ENCODE measurements at regions not wholly inside any gene's neighbourhood (a gene's known extent, or its start where the extent isn't known, plus 50 kb on each side); places are given as distances from the start of the nearest gene placed in this dataset.
"Not testable (repeated sequence)": the region's sequence is repeated elsewhere in the genome, so short reads cannot be mapped to it uniquely, and the experiment has no call there.

DNA sequence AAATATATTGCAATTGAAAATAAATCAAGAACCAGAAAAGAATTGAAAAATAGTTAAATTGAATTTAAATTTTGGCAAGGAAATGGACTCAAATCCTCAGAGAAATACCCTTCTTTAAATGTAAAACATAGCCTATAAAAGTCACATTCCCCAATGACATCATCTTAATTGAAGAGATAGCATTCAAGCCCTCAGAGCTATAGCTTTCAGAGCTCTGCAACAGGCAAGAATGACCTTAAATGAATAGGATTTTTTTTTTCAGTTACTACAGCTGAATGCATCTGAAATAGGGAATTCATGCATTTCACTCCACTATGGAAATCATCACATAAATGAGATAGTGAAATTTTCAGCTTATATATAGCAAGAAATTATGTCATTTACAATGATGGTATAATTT lies 1049.0 kb downstream of the OLFM4 start:
- FAIRE-seq (no peak), DNase-seq (no peak)
- H3K36me3 ChIP-seq (ENCODE audit: control insufficient read depth in 3 of 3, insufficient read depth in 2 of 3, low read depth in 1 of 3, low read length in 3 of 3): no peaks in the 10 kb centered on the region
- H3K27ac ChIP-seq (ENCODE audit: low read depth in 1 of 3, low read length in 2 of 3): no peak overlapping the region
- peaks cover 0 to 11% of the 10 kb centered on the region in 2 donors for H3K9me3 ChIP-seq (ENCODE audit: control insufficient read depth in 2 of 2, insufficient read depth in 1 of 2, low read depth in 1 of 2, low read length in 1 of 2)
- no peaks in the 10 kb centered on the region for H3K27me3 ChIP-seq (ENCODE audit: control insufficient read depth in 3 of 3, insufficient read depth in 3 of 3, low read length in 3 of 3)
- H3K4me1 ChIP-seq (ENCODE audit: control insufficient read depth in 3 of 3, insufficient read depth in 2 of 3, low read depth in 1 of 3, low read length in 2 of 3): no peaks in the 10 kb centered on the region
- H3K4me3 ChIP-seq (ENCODE audit: low read depth in 1 of 3, low read length in 3 of 3): no peak overlapping the region

DNA sequence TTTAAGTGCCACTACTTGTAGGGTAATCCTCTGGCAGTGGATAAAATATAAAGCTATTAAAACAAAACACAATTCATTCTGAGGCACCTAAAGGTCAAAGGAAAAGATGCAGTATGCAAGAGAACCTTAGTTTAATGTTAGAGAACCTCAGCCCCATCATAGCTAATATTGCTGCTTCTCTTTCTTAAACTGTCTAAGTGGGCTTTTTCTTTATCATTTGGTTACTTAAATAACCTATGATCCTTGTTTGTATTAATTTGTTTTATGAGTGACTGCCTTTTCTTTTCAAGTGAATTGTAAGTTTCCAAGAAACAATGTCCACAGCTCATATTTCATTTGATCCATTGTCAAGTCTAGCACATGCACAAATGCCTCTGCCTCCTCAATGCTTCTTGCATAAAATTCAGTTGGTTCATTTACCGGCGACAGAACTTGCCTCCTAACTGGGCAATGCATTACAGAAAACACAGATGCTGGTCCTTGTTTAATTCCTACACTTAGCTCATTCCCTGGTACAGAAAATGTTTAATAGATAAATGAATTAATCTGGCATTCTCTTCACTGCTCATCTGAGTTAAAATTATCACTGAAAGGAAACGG lies 1049.8 kb downstream of the OLFM4 start:
- Histone ChIP-seq H3K27me3 (ENCODE audit: control insufficient read depth in 3 of 3, insufficient read depth in 3 of 3, low read length in 3 of 3) (no peaks in the 10 kb centered on the region), H3K36me3 (ENCODE audit: control insufficient read depth in 3 of 3, insufficient read depth in 2 of 3, low read depth in 1 of 3, low read length in 3 of 3) (no peaks in the 10 kb centered on the region), H3K27ac (ENCODE audit: low read depth in 1 of 3, low read length in 2 of 3) (no peak overlapping the region), H3K4me3 (ENCODE audit: low read depth in 1 of 3, low read length in 3 of 3) (no peak overlapping the region), H3K4me1 (ENCODE audit: control insufficient read depth in 3 of 3, insufficient read depth in 2 of 3, low read depth in 1 of 3, low read length in 2 of 3) (no peaks in the 10 kb centered on the region), H3K9me3 (ENCODE audit: control insufficient read depth in 2 of 2, insufficient read depth in 1 of 2, low read depth in 1 of 2, low read length in 1 of 2) (peaks cover 0 to 11% of the 10 kb centered on the region in 2 donors)
- WGBS, 3 donors: 63 to 72% (median 69%) methylated on average over 3 of the region's 3 CpGs
- no peak for DNase-seq
- FAIRE-seq: no peak

DNA sequence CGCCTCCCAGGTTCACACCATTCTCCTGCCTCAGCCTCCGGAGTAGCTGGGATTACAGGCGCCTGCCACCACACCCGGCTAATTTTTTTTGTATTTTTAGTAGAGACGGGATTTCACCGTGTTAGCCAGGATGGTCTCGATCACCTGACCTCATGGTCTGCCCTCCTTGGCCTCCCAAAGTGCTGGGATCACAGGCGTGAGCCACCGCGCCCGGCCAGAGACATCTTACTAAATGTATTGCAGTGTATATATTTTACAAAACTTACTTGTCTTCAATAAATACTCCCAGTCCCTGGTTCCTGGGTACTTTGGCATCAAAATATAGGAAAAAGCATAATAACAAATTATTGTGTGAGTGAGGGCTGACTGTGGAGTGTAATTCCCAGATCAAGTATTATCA lies 1053.7 kb downstream of the OLFM4 start:
- H3K9me3 ChIP-seq (ENCODE audit: control insufficient read depth in 2 of 2, insufficient read depth in 1 of 2, low read depth in 1 of 2, low read length in 1 of 2): peaks cover 0 to 11% of the 10 kb centered on the region in 2 donors
- not testable (repeated sequence) for DNase-seq; H3K36me3 ChIP-seq (ENCODE audit: control insufficient read depth in 3 of 3, insufficient read depth in 2 of 3, low read depth in 1 of 3, low read length in 3 of 3); H3K27me3 ChIP-seq (ENCODE audit: control insufficient read depth in 3 of 3, insufficient read depth in 3 of 3, low read length in 3 of 3); FAIRE-seq; H3K4me1 ChIP-seq (ENCODE audit: control insufficient read depth in 3 of 3, insufficient read depth in 2 of 3, low read depth in 1 of 3, low read length in 2 of 3); H3K27ac ChIP-seq (ENCODE audit: low read depth in 1 of 3, low read length in 2 of 3); H3K4me3 ChIP-seq (ENCODE audit: low read depth in 1 of 3, low read length in 3 of 3)
- 78 to 94% (median 90%) methylated on average over 11 of the region's 11 CpGs for WGBS, 3 donors

DNA sequence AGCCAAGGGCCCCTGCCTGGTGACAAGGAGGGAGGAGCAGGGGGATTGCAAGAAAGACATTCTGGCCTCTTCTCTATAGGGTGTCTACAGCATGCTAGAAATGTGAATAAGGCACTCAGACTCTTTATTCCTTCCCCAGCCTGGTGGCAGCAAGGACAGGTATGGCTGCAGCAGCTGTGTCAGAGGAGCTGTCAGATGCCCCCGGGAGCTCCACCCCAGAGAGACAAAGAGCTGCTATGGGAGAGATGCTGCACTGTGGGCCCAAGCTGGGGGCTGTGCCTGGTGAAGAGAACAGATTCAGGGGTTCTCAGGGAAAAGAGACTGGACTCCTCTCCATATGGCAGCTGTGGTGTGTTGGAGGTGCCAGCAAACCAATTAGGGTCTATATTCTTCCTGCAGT lies 1063.3 kb downstream of the OLFM4 start:
- H3K4me1 ChIP-seq (ENCODE audit: control insufficient read depth in 3 of 3, insufficient read depth in 2 of 3, low read depth in 1 of 3, low read length in 2 of 3): no peaks in the 10 kb centered on the region
- no peak for DNase-seq
- no peak overlapping the region for H3K4me3 ChIP-seq (ENCODE audit: low read depth in 1 of 3, low read length in 3 of 3)
- no peaks in the 10 kb centered on the region for H3K9me3 ChIP-seq (ENCODE audit: control insufficient read depth in 2 of 2, insufficient read depth in 1 of 2, low read depth in 1 of 2, low read length in 1 of 2)
- H3K36me3 ChIP-seq (ENCODE audit: control insufficient read depth in 3 of 3, insufficient read depth in 2 of 3, low read depth in 1 of 3, low read length in 3 of 3): no peaks in the 10 kb centered on the region
- WGBS, 3 donors: 75 to 92% (median 87%) methylated on average over 1 of the region's 1 CpG
- no peaks in the 10 kb centered on the region for H3K27me3 ChIP-seq (ENCODE audit: control insufficient read depth in 3 of 3, insufficient read depth in 3 of 3, low read length in 3 of 3)
- no peak for FAIRE-seq
- H3K27ac ChIP-seq (ENCODE audit: low read depth in 1 of 3, low read length in 2 of 3): no peak overlapping the region

DNA sequence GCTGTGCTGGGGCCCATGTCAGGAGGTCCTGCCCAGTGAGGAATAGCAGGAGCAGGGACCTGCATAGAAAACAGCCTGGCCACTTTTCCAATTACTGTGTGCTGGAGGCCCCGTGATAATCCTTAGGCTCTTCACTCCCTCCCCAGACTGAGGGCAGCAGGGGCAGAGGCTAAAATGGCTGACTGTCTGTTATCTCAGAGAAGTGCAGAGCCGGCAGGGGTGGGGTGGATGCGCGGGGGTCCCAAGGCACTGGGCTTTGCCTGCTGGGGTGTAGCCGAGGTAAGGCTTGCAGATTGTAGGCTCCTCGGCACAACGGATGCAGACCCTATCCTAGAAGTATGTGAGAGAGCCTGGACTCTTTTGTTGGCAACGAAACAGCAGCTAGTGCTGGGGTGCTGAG lies 1064.1 kb downstream of the OLFM4 start:
- Histone ChIP-seq H3K4me3 (ENCODE audit: low read depth in 1 of 3, low read length in 3 of 3) (no peak overlapping the region), H3K27ac (ENCODE audit: low read depth in 1 of 3, low read length in 2 of 3) (no peak overlapping the region), H3K4me1 (ENCODE audit: control insufficient read depth in 3 of 3, insufficient read depth in 2 of 3, low read depth in 1 of 3, low read length in 2 of 3) (no peaks in the 10 kb centered on the region), H3K9me3 (ENCODE audit: control insufficient read depth in 2 of 2, insufficient read depth in 1 of 2, low read depth in 1 of 2, low read length in 1 of 2) (no peaks in the 10 kb centered on the region), H3K27me3 (ENCODE audit: control insufficient read depth in 3 of 3, insufficient read depth in 3 of 3, low read length in 3 of 3) (no peaks in the 10 kb centered on the region), H3K36me3 (ENCODE audit: control insufficient read depth in 3 of 3, insufficient read depth in 2 of 3, low read depth in 1 of 3, low read length in 3 of 3) (no peaks in the 10 kb centered on the region)
- DNase-seq: no peak
- no peak for FAIRE-seq
- WGBS, 3 donors: 85 to 90% (median 88%) methylated on average over 8 of the region's 8 CpGs

DNA sequence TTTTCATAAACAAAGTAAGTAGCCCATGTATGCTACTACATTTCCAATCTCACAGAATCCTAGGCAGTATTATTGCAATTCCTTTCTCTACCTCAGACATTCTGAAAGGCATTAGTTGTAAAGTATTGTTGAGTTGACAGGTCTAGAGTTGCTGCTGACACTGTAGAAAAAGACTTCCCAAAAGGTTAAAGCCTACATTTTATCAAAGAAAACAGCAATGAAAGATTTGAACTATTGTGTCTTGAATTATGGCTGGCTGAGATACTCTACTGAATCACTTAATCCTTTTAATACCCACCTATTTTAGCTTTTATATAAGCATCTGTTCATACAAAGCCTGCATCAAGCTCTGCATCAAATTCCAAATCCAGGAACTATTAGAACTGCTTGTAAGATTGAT lies 1082.0 kb downstream of the OLFM4 start:
- H3K27ac ChIP-seq (ENCODE audit: low read depth in 1 of 3, low read length in 2 of 3): no peak overlapping the region
- DNase-seq: no peak
- no peaks in the 10 kb centered on the region for H3K9me3 ChIP-seq (ENCODE audit: control insufficient read depth in 2 of 2, insufficient read depth in 1 of 2, low read depth in 1 of 2, low read length in 1 of 2)
- no peaks in the 10 kb centered on the region for H3K36me3 ChIP-seq (ENCODE audit: control insufficient read depth in 3 of 3, insufficient read depth in 2 of 3, low read depth in 1 of 3, low read length in 3 of 3)
- H3K4me1 ChIP-seq (ENCODE audit: control insufficient read depth in 3 of 3, insufficient read depth in 2 of 3, low read depth in 1 of 3, low read length in 2 of 3): no peaks in the 10 kb centered on the region
- no peak overlapping the region for H3K4me3 ChIP-seq (ENCODE audit: low read depth in 1 of 3, low read length in 3 of 3)
- no peak for FAIRE-seq
- no peaks in the 10 kb centered on the region for H3K27me3 ChIP-seq (ENCODE audit: control insufficient read depth in 3 of 3, insufficient read depth in 3 of 3, low read length in 3 of 3)

DNA sequence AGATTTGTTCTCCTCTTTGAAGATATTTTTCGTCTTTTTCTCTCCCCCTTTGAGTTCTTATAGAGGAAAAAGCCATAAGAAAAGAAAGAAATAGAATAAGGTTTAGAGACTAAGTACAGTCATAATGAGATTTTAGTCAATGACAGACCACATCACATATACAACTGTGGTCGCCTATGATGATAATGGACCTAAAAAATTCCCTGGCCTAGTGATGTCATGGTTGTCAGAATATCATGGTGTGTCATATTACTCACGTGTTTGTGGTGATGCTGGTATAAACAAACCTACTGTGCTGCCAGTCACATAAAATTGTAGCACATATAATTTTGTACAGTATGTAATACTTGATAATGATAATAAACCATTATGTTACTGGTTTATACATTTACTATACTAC lies 1096.1 kb downstream of the OLFM4 start:
- 57 to 73% (median 73%) methylated on average over 3 of the region's 3 CpGs for WGBS, 3 donors
- H3K27me3 ChIP-seq (ENCODE audit: control insufficient read depth in 3 of 3, insufficient read depth in 3 of 3, low read length in 3 of 3): no peaks in the 10 kb centered on the region
- DNase-seq (no peak), FAIRE-seq (no peak)
- H3K4me1 ChIP-seq (ENCODE audit: control insufficient read depth in 3 of 3, insufficient read depth in 2 of 3, low read depth in 1 of 3, low read length in 2 of 3): no peaks in the 10 kb centered on the region
- no peaks in the 10 kb centered on the region for H3K9me3 ChIP-seq (ENCODE audit: control insufficient read depth in 2 of 2, insufficient read depth in 1 of 2, low read depth in 1 of 2, low read length in 1 of 2)
- H3K36me3 ChIP-seq (ENCODE audit: control insufficient read depth in 3 of 3, insufficient read depth in 2 of 3, low read depth in 1 of 3, low read length in 3 of 3): no peaks in the 10 kb centered on the region
- no peak overlapping the region for H3K4me3 ChIP-seq (ENCODE audit: low read depth in 1 of 3, low read length in 3 of 3)
- no peak overlapping the region for H3K27ac ChIP-seq (ENCODE audit: low read depth in 1 of 3, low read length in 2 of 3)

DNA sequence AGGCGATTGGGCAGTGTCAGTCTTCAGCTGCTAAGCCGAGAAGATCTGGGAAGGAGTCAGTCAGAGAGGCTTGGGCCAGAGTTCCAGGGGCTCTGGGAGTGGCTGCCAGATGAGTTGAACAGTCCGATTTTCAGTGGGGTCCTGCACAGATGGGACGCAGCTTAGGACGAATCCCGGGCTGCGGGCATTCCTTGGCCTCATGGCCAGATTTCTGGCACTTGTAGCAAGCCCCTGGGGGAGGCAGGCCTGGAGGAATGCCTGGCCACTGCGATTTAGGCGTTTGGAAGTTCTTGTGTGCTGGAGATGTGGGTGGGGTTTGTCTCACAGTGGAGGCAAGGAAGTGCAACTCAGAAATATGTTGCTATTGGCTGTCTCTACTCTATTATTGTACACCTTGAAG lies 1102.3 kb downstream of the OLFM4 start:
- WGBS, 3 donors: 78 to 84% (median 83%) methylated on average over 9 of the region's 9 CpGs
- not testable (repeated sequence) for H3K36me3 ChIP-seq (ENCODE audit: control insufficient read depth in 3 of 3, insufficient read depth in 2 of 3, low read depth in 1 of 3, low read length in 3 of 3); DNase-seq; H3K27me3 ChIP-seq (ENCODE audit: control insufficient read depth in 3 of 3, insufficient read depth in 3 of 3, low read length in 3 of 3); FAIRE-seq; H3K27ac ChIP-seq (ENCODE audit: low read depth in 1 of 3, low read length in 2 of 3); H3K4me1 ChIP-seq (ENCODE audit: control insufficient read depth in 3 of 3, insufficient read depth in 2 of 3, low read depth in 1 of 3, low read length in 2 of 3); H3K4me3 ChIP-seq (ENCODE audit: low read depth in 1 of 3, low read length in 3 of 3); H3K9me3 ChIP-seq (ENCODE audit: control insufficient read depth in 2 of 2, insufficient read depth in 1 of 2, low read depth in 1 of 2, low read length in 1 of 2)

DNA sequence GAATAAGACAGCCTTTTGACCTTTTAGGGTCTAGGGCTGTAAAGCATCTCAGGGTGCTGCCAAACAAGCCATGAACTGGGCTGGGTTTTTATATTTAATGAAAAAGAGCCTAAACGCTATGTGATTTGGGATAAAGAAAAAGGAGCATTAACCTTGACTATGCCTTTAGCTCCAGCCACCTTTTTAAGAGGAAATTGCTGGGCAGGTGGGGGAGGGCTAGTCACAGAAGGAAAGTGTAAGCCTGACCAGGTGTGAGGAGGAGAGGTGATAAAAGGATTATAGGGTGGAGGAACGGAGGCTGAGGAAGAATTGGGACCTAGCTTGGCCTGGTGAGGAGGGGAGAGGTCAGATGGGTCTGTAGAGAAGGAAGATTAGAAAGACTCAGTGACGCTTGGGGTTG lies 1102.8 kb downstream of the OLFM4 start:
- H3K4me1 ChIP-seq (ENCODE audit: control insufficient read depth in 3 of 3, insufficient read depth in 2 of 3, low read depth in 1 of 3, low read length in 2 of 3); H3K4me3 ChIP-seq (ENCODE audit: low read depth in 1 of 3, low read length in 3 of 3); FAIRE-seq; H3K9me3 ChIP-seq (ENCODE audit: control insufficient read depth in 2 of 2, insufficient read depth in 1 of 2, low read depth in 1 of 2, low read length in 1 of 2); H3K36me3 ChIP-seq (ENCODE audit: control insufficient read depth in 3 of 3, insufficient read depth in 2 of 3, low read depth in 1 of 3, low read length in 3 of 3); DNase-seq; H3K27me3 ChIP-seq (ENCODE audit: control insufficient read depth in 3 of 3, insufficient read depth in 3 of 3, low read length in 3 of 3); H3K27ac ChIP-seq (ENCODE audit: low read depth in 1 of 3, low read length in 2 of 3): not testable (repeated sequence)
- whole genome bisulfite sequencing, 3 donors: 49 to 69% (median 57%) methylated on average over 3 of the region's 3 CpGs
